GM19025 (cell line): ENCODE measurements at regions not wholly inside any gene's neighbourhood (a gene's known extent, or its start where the extent isn't known, plus 50 kb on each side); places are given as distances from the start of the nearest gene placed in this dataset.

Experiments used
- ATAC-seq: cut with Tn5 transposase; IDR thresholded peaks from one replicate; pipeline ENCODE4 v1.9.1; 2021; ENCODE audit warnings: mild to moderate bottlenecking, low read depth, moderate library complexity; ENCODE audit not compliant: unreplicated experiment

GRCh38 chr15:38042707-38043445 is 108.4 kb downstream of the TMCO5A start:
- ATAC-seq = no peak

GRCh38 chr15:38046257-38047051 is 112.0 kb downstream of the TMCO5A start:
- no peak for ATAC-seq

DNA sequence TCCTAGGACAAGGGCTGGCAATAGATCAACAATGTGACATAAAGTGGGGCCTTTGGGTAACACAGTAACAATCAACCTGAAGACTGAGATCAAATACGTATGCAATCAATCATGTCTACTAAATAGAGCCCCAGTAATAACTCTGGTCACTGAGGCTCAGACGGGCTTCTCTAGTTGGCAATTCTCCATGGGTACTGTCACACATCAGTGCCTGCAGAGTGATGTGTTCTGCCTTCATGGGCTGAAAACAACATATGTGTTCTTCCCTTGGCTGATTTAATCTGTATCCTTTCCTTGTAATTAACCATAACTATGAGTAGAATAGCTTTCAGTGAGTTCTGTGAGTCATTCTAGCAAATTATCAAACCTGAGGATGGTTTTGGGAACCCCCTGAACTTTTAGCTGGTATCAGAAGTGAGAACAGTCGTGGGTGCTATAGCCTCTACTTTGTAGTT is 113.6 kb downstream of the TMCO5A start:
- peak; percentile 87 for ATAC-seq

GRCh38 chr15:38049891-38050290 is 115.5 kb downstream of the TMCO5A start:
- ATAC-seq = no peak

DNA sequence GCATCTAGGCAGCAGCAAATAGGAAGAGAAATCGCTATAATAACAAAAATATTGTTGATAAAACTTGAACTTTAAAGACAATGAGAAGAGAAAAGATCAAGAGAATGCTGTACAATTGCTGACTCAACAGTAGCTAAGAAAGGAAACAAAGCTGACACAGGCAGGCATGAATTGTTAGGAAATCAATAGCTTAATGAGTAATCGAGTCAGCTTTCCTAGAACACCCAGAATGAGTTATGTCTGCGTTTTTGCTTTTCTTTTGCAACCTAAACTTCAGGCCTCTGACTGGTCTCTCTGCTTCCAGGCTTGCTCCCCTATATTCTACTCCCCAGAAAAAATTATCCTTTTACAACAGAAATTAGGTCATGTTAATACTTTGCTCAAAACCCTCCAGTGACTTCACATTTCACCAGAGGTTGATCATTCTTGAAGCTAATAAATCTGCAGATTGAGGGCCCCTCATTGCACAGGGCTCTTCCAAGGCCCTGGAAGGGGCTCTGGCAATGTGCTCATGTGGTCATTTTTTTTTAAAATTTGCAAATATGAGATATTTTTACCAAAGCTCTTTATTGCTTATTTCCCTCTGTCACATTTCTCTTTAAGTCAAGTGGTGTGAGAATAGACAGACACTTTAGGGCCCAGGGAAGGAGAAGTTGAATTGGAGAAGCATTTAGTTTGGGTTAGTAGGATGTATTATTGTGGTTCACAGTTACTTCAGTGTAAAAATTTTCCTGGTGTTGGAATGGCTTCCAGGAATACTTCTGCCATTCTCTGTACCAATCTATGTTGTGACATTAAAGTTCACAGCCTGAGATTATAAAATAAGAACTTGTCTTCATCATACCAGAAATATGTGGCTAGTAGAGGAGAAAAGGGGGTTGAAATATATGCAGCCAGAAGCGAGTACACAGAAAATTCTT is 116.3 kb downstream of the TMCO5A start:
- no peak for ATAC-seq

- ATAC-seq = no peak
Measured at GRCh38 chr15:38053205-38053604, 118.8 kb downstream of the TMCO5A start.

- no peak for ATAC-seq
Measured at GRCh38 chr15:38053776-38054175, 119.3 kb downstream of the TMCO5A start.

GRCh38 chr15:38054488-38054887 is 120.0 kb downstream of the TMCO5A start:
- ATAC-seq = no peak

GRCh38 chr15:38058596-38059075 is 124.2 kb downstream of the TMCO5A start:
- ATAC-seq = no peak

DNA sequence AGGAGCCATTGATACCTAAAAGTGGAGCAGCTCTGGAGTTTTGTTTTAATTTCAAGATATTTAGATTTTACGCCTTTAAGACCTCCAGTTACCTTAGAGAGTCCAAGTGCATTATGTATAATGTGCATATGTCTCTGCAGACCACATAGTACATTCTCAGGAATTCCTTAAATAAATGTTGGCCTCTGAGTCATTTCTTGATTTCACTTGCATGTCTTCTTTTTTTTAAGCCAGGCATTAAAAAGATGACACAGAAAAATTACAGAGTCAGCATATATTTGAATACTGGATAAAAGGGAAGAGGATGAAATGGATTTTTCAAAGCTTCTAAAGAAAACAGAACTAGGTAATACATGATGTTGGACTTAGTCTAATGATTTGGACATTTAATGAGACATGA is 125.2 kb downstream of the TMCO5A start:
- no peak for ATAC-seq

DNA sequence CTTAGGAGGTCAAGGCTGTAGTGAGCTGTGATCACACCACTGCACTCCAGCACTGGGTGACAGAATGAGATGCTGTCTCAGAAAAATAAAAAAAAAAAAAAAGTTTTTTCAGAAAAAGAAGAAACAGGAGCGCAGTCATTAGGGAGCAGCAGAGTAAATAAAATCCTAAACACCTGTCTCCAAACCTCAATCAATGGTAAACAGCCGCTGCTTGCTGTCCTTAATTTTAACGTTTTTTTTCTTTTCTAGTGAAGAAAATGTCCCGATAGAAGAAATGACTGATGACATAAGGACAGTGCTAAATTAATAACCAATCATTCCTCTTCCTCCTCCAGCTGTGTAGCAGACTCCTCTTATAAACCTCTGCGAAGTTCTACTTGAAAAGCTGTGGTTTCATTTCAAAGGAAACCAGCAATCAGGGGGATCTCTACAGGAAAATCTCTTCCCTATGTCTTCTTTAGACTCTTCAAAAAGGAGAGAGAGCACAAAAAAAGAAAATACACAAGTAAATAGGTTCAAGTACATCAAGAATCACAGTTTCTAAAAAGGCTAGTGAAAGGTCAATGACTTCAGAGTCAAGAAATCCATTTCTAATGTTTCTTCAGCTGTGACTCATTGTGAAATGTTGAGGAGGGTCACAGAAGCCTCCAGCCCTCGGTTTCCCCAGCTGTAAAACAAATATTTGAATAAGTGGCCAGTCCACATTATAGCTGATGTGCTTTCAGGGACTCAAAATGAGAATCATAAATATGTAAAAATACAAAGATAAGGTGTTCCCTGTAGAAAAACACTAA is 127.6 kb downstream of the TMCO5A start:
- ATAC-seq = no peak

- ATAC-seq = no peak
Measured at GRCh38 chr15:38062696-38063095, 128.3 kb downstream of the TMCO5A start.

- no peak for ATAC-seq
Measured at GRCh38 chr15:38065721-38066345, 131.4 kb downstream of the TMCO5A start.

DNA sequence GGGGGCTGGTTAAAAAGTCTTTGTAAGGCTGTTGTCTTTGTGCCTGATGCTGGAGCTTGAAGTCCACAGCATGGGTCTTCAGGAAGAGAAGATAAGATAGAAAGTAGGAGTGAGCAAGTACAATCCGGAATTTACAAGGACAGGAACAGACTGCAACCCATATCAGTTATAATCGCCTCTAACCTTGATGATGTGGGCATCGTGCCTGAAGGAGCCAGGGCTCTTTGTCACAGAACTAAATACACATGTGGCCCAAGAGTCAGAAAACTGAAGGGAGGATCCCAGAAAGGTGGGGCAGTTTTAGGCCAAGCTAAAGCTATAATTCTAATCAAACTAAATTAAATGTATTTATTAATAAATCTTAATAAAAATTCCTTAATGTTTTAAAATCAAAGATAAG is 132.2 kb downstream of the TMCO5A start:
- no peak for ATAC-seq

GRCh38 chr15:38068626-38069391 is 134.4 kb downstream of the TMCO5A start:
- ATAC-seq = peak; percentile 63

- ATAC-seq = no peak
Measured at GRCh38 chr15:38069511-38070011, 135.1 kb downstream of the TMCO5A start.

GRCh38 chr15:38070778-38071177 is 136.3 kb downstream of the TMCO5A start:
- no peak for ATAC-seq

GRCh38 chr15:38071211-38071972 is 137.0 kb downstream of the TMCO5A start:
- no peak for ATAC-seq
